C4-2B (cell line): ENCODE measurements at regions not wholly inside any gene's neighbourhood (a gene's known extent, or its start where the extent isn't known, plus 50 kb on each side); places are given as distances from the start of the nearest gene placed in this dataset.

Experiments used
- ZFX ChIP-seq: fragments of 450-650 bp; IDR thresholded peaks from 2 replicates; pipeline ENCODE4 v1.6.1; 2017
- TF ChIP-seq, protein P1 (sequence below): fragments of 450-650 bp; conservative IDR thresholded peaks from 2 replicates; pipeline ENCODE4 v1.5.1; 2017; ENCODE audit warnings: mild to moderate bottlenecking

DNA sequence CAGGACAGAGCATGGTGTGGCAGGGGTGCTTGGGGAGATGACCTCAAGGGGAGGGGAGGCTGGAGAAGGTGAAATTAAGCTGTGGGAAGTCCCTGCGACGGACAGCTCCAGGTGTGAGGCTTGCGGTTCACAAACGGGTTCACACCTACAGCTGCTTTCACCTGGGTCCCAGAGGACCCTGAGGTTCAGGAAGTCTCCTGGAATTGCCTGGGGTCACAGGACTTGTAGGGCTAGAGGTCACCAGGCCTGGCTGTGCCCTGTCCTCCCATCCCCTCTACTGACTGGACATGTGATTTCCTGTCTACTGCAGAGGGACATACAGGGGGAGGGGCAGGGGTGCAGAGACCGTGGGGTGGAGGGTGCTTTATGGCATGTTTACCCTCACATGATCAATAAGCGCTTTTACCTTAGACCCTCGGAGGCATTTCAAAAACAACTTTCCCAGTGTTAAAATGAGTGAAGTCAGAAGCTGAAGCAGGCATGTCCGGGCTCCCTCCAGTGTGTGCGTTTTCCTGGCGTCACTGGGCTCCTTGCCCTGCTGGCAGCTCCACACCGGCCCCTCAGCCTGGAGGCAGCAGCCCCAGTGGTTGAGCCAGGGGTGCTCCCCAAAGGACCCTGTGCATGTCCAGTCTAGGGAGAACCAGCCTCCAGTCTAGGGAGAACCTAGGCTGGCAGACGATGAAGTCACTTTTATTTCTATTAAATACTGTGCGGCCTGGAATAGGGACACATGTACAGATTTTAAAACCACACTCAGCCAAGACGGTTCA, 66.6 kb upstream of the IGFBP3 start:
- TF ChIP-seq, protein P1, sequence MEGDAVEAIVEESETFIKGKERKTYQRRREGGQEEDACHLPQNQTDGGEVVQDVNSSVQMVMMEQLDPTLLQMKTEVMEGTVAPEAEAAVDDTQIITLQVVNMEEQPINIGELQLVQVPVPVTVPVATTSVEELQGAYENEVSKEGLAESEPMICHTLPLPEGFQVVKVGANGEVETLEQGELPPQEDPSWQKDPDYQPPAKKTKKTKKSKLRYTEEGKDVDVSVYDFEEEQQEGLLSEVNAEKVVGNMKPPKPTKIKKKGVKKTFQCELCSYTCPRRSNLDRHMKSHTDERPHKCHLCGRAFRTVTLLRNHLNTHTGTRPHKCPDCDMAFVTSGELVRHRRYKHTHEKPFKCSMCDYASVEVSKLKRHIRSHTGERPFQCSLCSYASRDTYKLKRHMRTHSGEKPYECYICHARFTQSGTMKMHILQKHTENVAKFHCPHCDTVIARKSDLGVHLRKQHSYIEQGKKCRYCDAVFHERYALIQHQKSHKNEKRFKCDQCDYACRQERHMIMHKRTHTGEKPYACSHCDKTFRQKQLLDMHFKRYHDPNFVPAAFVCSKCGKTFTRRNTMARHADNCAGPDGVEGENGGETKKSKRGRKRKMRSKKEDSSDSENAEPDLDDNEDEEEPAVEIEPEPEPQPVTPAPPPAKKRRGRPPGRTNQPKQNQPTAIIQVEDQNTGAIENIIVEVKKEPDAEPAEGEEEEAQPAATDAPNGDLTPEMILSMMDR, result no peak
- TF ChIP-seq ZFX, result no peak
